MM.1S (cell line): ENCODE measurements at regions not wholly inside any gene's neighbourhood (a gene's known extent, or its start where the extent isn't known, plus 50 kb on each side); places are given as distances from the start of the nearest gene placed in this dataset.

Source experiments
- DNase-seq: peaks from one replicate; pipeline ENCODE4 v3.0.0-alpha.2; 2015
- H2AFZ ChIP-seq: fragments of 300-600 bp; sonication (generic); 2 replicates; pipeline ENCODE4 v1.6.0; 2016; ENCODE audit warnings: antibody characterized with exemption, low read length
- H3F3A ChIP-seq: fragments of 300-600 bp; sonication (generic); 2 replicates; pipeline ENCODE4 v1.6.1; 2016; ENCODE audit warnings: mild to moderate bottlenecking, antibody characterized with exemption, low read length, moderate library complexity, mixed read lengths; ENCODE audit not compliant: insufficient read depth
- H3K27ac ChIP-seq: fragments of 300-600 bp; sonication (generic); 2 replicates; pipeline ENCODE4 v1.5.1; 2016; ENCODE audit warnings: mild to moderate bottlenecking, low read length
- H3K27me3 ChIP-seq: fragments of 300-600 bp; sonication (generic); replicated peaks from 2 replicates; pipeline ENCODE4 v1.6.0; 2016; ENCODE audit warnings: low read length; ENCODE audit not compliant: insufficient read depth
- H3K36me3 ChIP-seq: fragments of 300-600 bp; sonication (generic); replicated peaks from 2 replicates; pipeline ENCODE4 v1.6.1; 2016; ENCODE audit warnings: mild to moderate bottlenecking, low read length, mixed read lengths; ENCODE audit not compliant: insufficient read depth
- H3K4me1 ChIP-seq: fragments of 300-600 bp; sonication (generic); 2 replicates; pipeline ENCODE4 v1.6.1; 2016; ENCODE audit warnings: low read length, mixed read lengths
- H3K4me2 ChIP-seq: fragments of 300-600 bp; sonication (generic); 2 replicates; pipeline ENCODE4 v1.6.0; 2016; ENCODE audit warnings: low read depth, low read length
- H3K4me3 ChIP-seq: fragments of 300-600 bp; sonication (generic); 2 replicates; pipeline ENCODE4 v1.5.1; 2016; ENCODE audit warnings: low read length, mixed read lengths
- H3K79me2 ChIP-seq: fragments of 300-600 bp; sonication (generic); 2 replicates; pipeline ENCODE4 v1.6.1; 2016; ENCODE audit warnings: mixed run types, low read length, mixed read lengths
- H3K9ac ChIP-seq: fragments of 300-600 bp; sonication (generic); 2 replicates; pipeline ENCODE4 v1.6.1; 2016; ENCODE audit warnings: low read length, mixed read lengths
- H3K9me2 ChIP-seq: fragments of 300-600 bp; sonication (generic); replicated peaks from 2 replicates; pipeline ENCODE4 v1.6.1; 2016; ENCODE audit warnings: mild to moderate bottlenecking, low read length, mixed read lengths; ENCODE audit not compliant: insufficient read depth
- H3K9me3 ChIP-seq: fragments of 300-600 bp; sonication (generic); replicated peaks from 2 replicates; pipeline ENCODE4 v1.6.1; 2016; ENCODE audit warnings: mild to moderate bottlenecking, low read length, mixed read lengths; ENCODE audit not compliant: insufficient read depth
- H4K20me1 ChIP-seq: fragments of 300-600 bp; sonication (generic); 2 replicates; pipeline ENCODE4 v1.6.1; 2016; ENCODE audit warnings: mild to moderate bottlenecking, low read length, moderate library complexity, mixed read lengths; ENCODE audit not compliant: insufficient read depth
- CTCF ChIP-seq: fragments of 300-600 bp; sonication (generic); IDR thresholded peaks from 2 replicates; pipeline ENCODE4 v1.5.1; 2016; ENCODE audit warnings: antibody characterized with exemption, low read length, mixed read lengths
- EZH2 ChIP-seq: fragments of 300-600 bp; sonication (generic); optimal IDR thresholded peaks from 2 replicates; pipeline ENCODE3; 2017; ENCODE audit warnings: low read depth, mild to moderate bottlenecking, antibody characterized with exemption, low read length, mixed read lengths
- EZH2phosphoT487 ChIP-seq: fragments of 300-600 bp; sonication (generic); IDR thresholded peaks from 2 replicates; pipeline ENCODE4 v1.6.1; 2018; ENCODE audit warnings: antibody characterized with exemption, low read length

GRCh38 chrX:79235899-79236298 lies 91.4 kb downstream of the GPR174 start:
- H3F3A ChIP-seq = no peaks in the 10 kb centered on the region
- no peak overlapping the region for H2AFZ ChIP-seq
- no peak for DNase-seq
- no peaks in the 10 kb centered on the region for H3K27me3 ChIP-seq
- H3K79me2 ChIP-seq = no peaks in the 10 kb centered on the region
- no peaks in the 10 kb centered on the region for H3K9me2 ChIP-seq
- H3K4me3 ChIP-seq = no peak overlapping the region
- TF ChIP-seq EZH2phosphoT487 = no peak
- no peak for TF ChIP-seq EZH2
- no peak for TF ChIP-seq CTCF
- no peaks in the 10 kb centered on the region for H4K20me1 ChIP-seq
- H3K9ac ChIP-seq = no peak overlapping the region
- H3K27ac ChIP-seq = no peak overlapping the region
- H3K4me1 ChIP-seq = no peaks in the 10 kb centered on the region
- no peak overlapping the region for H3K4me2 ChIP-seq
- H3K36me3 ChIP-seq = no peaks in the 10 kb centered on the region
- no peaks in the 10 kb centered on the region for H3K9me3 ChIP-seq

- Histone ChIP-seq H4K20me1 (no peaks in the 10 kb centered on the region), H3K9me2 (no peaks in the 10 kb centered on the region), H2AFZ (no peak overlapping the region), H3K4me2 (no peak overlapping the region), H3K4me3 (no peak overlapping the region), H3K9me3 (no peaks in the 10 kb centered on the region), H3K4me1 (no peaks in the 10 kb centered on the region), H3K36me3 (no peaks in the 10 kb centered on the region), H3K27ac (no peak overlapping the region), H3K79me2 (no peaks in the 10 kb centered on the region), H3K9ac (no peak overlapping the region), H3K27me3 (no peaks in the 10 kb centered on the region), H3F3A (no peaks in the 10 kb centered on the region)
- TF ChIP-seq EZH2 = no peak
- no peak for TF ChIP-seq CTCF
- no peak for TF ChIP-seq EZH2phosphoT487
- DNase-seq = no peak
These were observed 87.2 kb downstream of the GPR174 start for GRCh38 chrX:79231662-79232061.
